C4-2B (cell line): ENCODE measurements at regions not wholly inside any gene's neighbourhood (a gene's known extent, or its start where the extent isn't known, plus 50 kb on each side); places are given as distances from the start of the nearest gene placed in this dataset.

Experiments used
- ZFX ChIP-seq: fragments of 450-650 bp; IDR thresholded peaks from 2 replicates; pipeline ENCODE4 v1.6.1; 2017
- TF ChIP-seq, protein P1 (sequence below): fragments of 450-650 bp; conservative IDR thresholded peaks from 2 replicates; pipeline ENCODE4 v1.5.1; 2017; ENCODE audit warnings: mild to moderate bottlenecking

DNA sequence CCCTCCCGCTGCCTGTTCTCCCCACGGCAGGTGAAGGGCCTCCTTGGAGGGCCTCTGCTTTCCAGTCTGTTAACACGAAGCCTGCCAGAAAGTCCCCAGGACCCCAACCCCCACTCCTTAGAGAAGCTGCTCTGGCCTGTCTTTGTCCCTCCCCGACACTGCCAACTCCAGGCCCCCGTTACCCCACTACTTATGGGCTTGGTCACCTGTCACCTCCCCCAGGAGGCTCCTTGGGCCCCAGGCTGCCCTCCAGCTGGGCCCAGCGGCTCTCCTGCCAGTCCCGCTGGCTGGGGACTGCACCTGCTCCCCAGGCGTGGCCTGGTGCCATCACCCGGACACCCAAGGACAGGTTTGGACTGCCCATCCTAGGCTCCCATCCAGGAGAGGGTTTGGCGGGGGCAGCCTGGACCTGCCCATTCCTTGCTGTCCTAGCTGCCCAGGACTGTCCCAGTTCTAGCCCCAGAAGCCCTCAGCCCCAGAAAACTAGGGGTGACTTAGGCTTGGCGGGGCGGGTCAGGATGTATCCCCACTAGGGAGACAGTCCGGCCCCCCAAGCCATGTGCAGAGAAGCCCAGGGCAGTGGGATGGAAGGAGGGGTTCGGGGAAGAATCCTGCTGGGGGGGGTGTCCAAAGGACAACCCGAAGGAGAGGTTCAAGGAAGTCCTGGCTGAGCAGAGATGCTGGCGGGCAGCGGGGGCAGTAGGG lies 155.7 kb upstream of the C14orf180 start:
- TF ChIP-seq, protein P1, sequence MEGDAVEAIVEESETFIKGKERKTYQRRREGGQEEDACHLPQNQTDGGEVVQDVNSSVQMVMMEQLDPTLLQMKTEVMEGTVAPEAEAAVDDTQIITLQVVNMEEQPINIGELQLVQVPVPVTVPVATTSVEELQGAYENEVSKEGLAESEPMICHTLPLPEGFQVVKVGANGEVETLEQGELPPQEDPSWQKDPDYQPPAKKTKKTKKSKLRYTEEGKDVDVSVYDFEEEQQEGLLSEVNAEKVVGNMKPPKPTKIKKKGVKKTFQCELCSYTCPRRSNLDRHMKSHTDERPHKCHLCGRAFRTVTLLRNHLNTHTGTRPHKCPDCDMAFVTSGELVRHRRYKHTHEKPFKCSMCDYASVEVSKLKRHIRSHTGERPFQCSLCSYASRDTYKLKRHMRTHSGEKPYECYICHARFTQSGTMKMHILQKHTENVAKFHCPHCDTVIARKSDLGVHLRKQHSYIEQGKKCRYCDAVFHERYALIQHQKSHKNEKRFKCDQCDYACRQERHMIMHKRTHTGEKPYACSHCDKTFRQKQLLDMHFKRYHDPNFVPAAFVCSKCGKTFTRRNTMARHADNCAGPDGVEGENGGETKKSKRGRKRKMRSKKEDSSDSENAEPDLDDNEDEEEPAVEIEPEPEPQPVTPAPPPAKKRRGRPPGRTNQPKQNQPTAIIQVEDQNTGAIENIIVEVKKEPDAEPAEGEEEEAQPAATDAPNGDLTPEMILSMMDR: no peak
- no peak for TF ChIP-seq ZFX
